LNCaP clone FGC (cell line): ENCODE measurements at regions not wholly inside any gene's neighbourhood (a gene's known extent, or its start where the extent isn't known, plus 50 kb on each side); places are given as distances from the start of the nearest gene placed in this dataset.

ENCODE experiments used
- DNase-seq: peaks from one replicate; pipeline ENCODE4 v3.0.0-alpha.2; 2011; ENCODE audit warnings: low read depth
- H3K4me3 ChIP-seq: 2 replicates; pipeline ENCODE4 v1.5.1; 2011; ENCODE audit warnings: mild to moderate bottlenecking, low read depth, low read length, control low read depth
- CTCF ChIP-seq: IDR thresholded peaks from 2 replicates; pipeline ENCODE4 v1.5.1; 2012; ENCODE audit warnings: mild to moderate bottlenecking; ENCODE audit not compliant: control insufficient read depth, insufficient read depth; ENCODE audit errors: extremely low read depth

DNA sequence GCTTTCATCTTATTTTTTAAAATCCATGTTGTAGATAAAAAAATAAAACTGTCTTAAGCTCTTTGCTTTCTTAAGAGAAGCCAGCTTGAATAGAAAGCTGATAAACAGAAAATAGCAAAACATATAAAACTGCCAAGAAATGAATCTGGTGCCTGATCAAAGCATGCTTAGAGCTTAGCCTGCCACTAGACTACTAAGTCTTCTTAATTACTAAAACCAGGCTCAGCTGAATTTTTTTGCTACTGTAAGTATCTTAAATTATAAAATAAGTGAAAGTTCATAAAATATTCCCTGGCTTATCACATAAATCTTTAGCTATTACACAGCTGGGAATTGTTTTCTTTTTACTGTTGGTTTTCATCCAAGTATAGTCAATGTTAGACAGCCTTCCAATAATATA is 803.9 kb downstream of the DIPK2A start:
- no peak for DNase-seq
- no peak for TF ChIP-seq CTCF
- H3K4me3 ChIP-seq = no peak overlapping the region

DNA sequence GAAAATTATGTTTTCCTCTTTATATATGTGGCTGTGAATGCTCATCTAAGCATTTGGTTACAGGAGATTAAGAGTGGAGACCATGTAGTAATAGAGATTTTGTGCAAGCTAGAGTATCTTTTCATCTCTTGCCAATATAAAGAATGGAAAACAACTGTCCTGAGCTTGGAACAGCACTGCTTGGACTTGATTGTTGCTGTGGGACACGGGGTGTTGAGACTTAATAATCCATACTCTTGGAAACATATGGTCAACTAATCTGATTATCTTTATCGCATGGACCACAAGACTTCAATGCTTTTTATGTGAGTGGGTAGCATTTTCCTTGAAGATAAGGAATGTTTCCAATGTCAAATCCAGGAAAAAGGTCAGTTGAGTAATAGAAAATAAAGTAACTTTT is 806.3 kb downstream of the DIPK2A start:
- no peak for DNase-seq
- no peak for TF ChIP-seq CTCF
- no peak overlapping the region for H3K4me3 ChIP-seq

GRCh38 chr3:144791034-144791433 is 819.4 kb downstream of the DIPK2A start:
- TF ChIP-seq CTCF = no peak
- no peak for DNase-seq

GRCh38 chr3:144801890-144802289 is 830.3 kb downstream of the DIPK2A start:
- no peak for DNase-seq
- no peak overlapping the region for H3K4me3 ChIP-seq
- no peak for TF ChIP-seq CTCF

More at GRCh38 chr3:144791034-144791433, 819.4 kb downstream of the DIPK2A start:
- no peak overlapping the region for H3K4me3 ChIP-seq

- no peak overlapping the region for H3K4me3 ChIP-seq
Observed at GRCh38 chr3:144809380-144809779, 837.8 kb downstream of the DIPK2A start.

GRCh38 chr3:144810160-144810559 is 838.5 kb downstream of the DIPK2A start:
- no peak overlapping the region for H3K4me3 ChIP-seq
- no peak for TF ChIP-seq CTCF
- no peak for DNase-seq

More at GRCh38 chr3:144809380-144809779, 837.8 kb downstream of the DIPK2A start:
- DNase-seq = no peak
- no peak for TF ChIP-seq CTCF

DNA sequence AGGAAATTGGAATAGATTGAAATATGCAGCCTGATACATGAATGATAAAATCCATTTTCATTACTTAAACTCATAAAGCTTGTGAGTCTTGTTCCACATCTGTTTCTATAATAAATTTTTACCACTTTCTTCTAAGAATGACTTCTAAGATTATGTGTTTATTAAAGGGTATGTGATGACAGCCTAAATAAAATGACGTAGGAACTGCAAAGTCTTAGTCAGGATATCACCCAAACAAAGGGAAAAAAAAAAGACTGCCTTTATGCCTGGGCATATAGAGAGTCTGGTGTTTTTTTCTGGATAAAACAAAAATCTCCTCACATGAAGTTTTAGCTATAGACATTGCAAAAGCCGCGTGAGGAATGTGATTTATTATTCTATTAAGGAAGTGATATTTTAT is 844.0 kb downstream of the DIPK2A start:
- no peak for TF ChIP-seq CTCF
- no peak for DNase-seq
- no peak overlapping the region for H3K4me3 ChIP-seq
